Ovary (tissue), 7 donors: ENCODE measurements at regions not wholly inside any gene's neighbourhood (a gene's known extent, or its start where the extent isn't known, plus 50 kb on each side); places are given as distances from the start of the nearest gene placed in this dataset.

Experiments
- DNase-seq, 5 donors: peaks; one replicate each; pipeline ENCODE4 v3.0.0-alpha.2; 2019 to 2020
- H3K27ac ChIP-seq, 2 donors: fragments of 200-600 bp; one replicate each; pipeline versions ENCODE4 v1.5.1 to v1.8.0; 2019 to 2022
- H3K27me3 ChIP-seq: fragments of 200-600 bp; one replicate; pipeline ENCODE4 v1.8.0; 2022
- H3K36me3 ChIP-seq: fragments of 200-600 bp; sonication (generic); one replicate; pipeline ENCODE4 v1.5.1; 2019
- H3K4me1 ChIP-seq: one replicate; pipeline ENCODE4 v1.8.1; 2013; ENCODE audit warnings: mild to moderate bottlenecking, moderate library complexity; ENCODE audit not compliant: insufficient read depth
- H3K4me3 ChIP-seq: fragments of 200-600 bp; sonication (generic); one replicate; pipeline ENCODE4 v1.5.1; 2017
- H3K9me3 ChIP-seq, 2 donors: fragments of 200-600 bp in 1 of 2; sonication (generic) in 1 of 2; one replicate each; pipeline versions ENCODE4 v1.5.1 to v1.8.1; 2013 to 2019; ENCODE audit warnings: mild to moderate bottlenecking in 1 of 2, moderate library complexity in 1 of 2
- CTCF ChIP-seq, 3 donors: fragments of 450-650 bp in 2 of 3; fragments of 200-600 bp in 1 of 3; IDR thresholded peaks; one replicate each; pipeline versions ENCODE4 v1.5.1 to v1.8.0; 2016 to 2022; ENCODE audit warnings: antibody characterized with exemption in 3 of 3, mild to moderate bottlenecking in 1 of 3
- EP300 ChIP-seq: sonication (generic); formaldehyde crosslinking; IDR thresholded peaks from one replicate; pipeline ENCODE4 v1.6.1; 2017; ENCODE audit warnings: antibody characterized with exemption
- POLR2A ChIP-seq: fragments of 450-650 bp; IDR thresholded peaks from one replicate; pipeline ENCODE4 v1.6.1; 2017; ENCODE audit warnings: antibody characterized with exemption, mild to moderate bottlenecking, moderate library complexity
- WGBS, 3 donors: extraction: QIAGEN DNeasy Blood & Tissue Kit in 1 of 3; methylation state at CpG; one replicate each; pipeline versions ENCODE4 v1.1.5 to v1.1.7; 2013 to 2017; 5-methylcytosine and 5-hydroxymethylcytosine counted together
- intact Hi-C, 4 donors: fragments of 100-400 bp; cut with DNase I; formaldehyde crosslinking; loops; one replicate each; pipeline versions ENCODE4 v1.11.0 to v1.15.1; 2022 to 2023
- donor health status: DM: no; HTN: no; CAD: no; lungs with moderate emphysema.
- donor health status: DM: no; HTN: no; CAD: no.
- donor health status: Bipolar disorder and iron deficiency.
- donor health status: DM: no; HTN: no; CAD: no.
- donor health status: DM: yes; HTN: yes; CAD: no.

GRCh38 chr12:130086248-130086647, 76.0 kb upstream of the FZD10 start:
- TF ChIP-seq CTCF (IDR thresholded peaks at IDR 0.05) (no peak), EP300 (no peak), POLR2A (no peak)
- Histone ChIP-seq H3K27me3 (no peaks in the 10 kb centered on the region), H3K36me3 (no peaks in the 10 kb centered on the region), H3K4me3 (no peak overlapping the region), H3K27ac (no peak overlapping the region), H3K9me3 (no peaks in the 10 kb centered on the region), H3K4me1 (no peaks in the 10 kb centered on the region)
- 24 to 29% (median 28%) methylated on average over 11 of the region's 11 CpGs for WGBS, 3 donors
- DNase-seq, result no peak
- intact Hi-C loops, result no loop called here

DNA sequence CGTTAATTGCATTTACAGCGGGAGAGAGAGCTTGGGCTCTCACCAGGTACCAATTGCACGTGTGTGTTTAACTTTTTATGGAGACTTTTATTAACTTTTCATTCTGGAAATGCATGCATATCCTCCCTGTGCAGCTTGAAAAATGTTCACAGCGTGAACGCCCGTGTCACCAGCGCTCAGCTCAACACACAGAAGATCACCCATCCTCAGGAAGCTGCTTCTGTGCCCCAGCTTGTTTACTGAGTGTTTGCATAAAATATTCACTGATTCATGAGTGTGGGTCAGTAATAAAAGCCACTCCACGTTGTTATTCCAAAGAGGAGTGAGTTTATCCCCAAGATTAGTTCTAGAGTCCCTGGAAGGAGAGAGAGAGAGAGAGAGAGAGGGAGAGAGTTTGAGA, 75.5 kb upstream of the FZD10 start:
- Histone ChIP-seq H3K36me3 (no peaks in the 10 kb centered on the region), H3K27ac (no peak overlapping the region), H3K9me3 (no peaks in the 10 kb centered on the region), H3K4me1 (no peaks in the 10 kb centered on the region), H3K4me3 (no peak overlapping the region), H3K27me3 (no peaks in the 10 kb centered on the region)
- intact Hi-C loops, result no loop called here
- no peak for DNase-seq
- TF ChIP-seq POLR2A (no peak), CTCF (IDR thresholded peaks at IDR 0.05) (no peak), EP300 (no peak)
- 26 to 39% (median 36%) methylated on average over 8 of the region's 8 CpGs for WGBS, 3 donors

- WGBS, 3 donors, result 67 to 78% (median 74%) methylated on average over 11 of the region's 11 CpGs
- TF ChIP-seq POLR2A, result no peak
- TF ChIP-seq EP300, result no peak
- TF ChIP-seq CTCF (IDR thresholded peaks at IDR 0.05), result no peak
- H3K27ac ChIP-seq, result no peak overlapping the region
- no peak overlapping the region for H3K4me3 ChIP-seq
- no peaks in the 10 kb centered on the region for H3K36me3 ChIP-seq
- H3K4me1 ChIP-seq, result no peaks in the 10 kb centered on the region
- no peaks in the 10 kb centered on the region for H3K27me3 ChIP-seq
- no peak for DNase-seq
- intact Hi-C loops, result no loop called here
- H3K9me3 ChIP-seq, result no peaks in the 10 kb centered on the region
Measured at GRCh38 chr12:130087222-130087621, 75.0 kb upstream of the FZD10 start.

DNA sequence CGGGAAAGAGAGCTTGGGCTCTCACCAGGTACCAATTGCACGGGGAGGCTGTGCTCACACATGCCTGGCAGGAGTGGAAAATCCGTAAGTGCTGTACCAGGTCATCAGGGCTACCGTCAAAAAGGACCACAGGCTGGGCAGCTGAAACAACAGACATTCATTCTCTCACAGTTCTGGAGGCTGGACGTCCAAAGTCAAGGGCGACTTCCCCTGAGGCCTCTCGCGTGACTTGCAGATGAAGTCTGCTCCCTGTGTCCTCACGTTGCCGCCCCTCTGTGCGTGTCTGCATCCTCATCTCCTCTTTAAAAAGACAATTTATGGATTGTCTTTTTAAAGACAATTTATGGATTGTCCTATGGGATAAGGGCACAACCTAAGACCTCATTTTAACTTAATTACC, 73.8 kb upstream of the FZD10 start:
- 83 to 87% (median 84%) methylated on average over 11 of the region's 11 CpGs for WGBS, 3 donors
- no peaks in the 10 kb centered on the region for H3K4me1 ChIP-seq
- no peak overlapping the region for H3K27ac ChIP-seq
- DNase-seq, result no peak
- H3K27me3 ChIP-seq, result no peaks in the 10 kb centered on the region
- H3K4me3 ChIP-seq, result no peak overlapping the region
- intact Hi-C loops, result no loop called here
- no peaks in the 10 kb centered on the region for H3K9me3 ChIP-seq
- no peaks in the 10 kb centered on the region for H3K36me3 ChIP-seq
- TF ChIP-seq EP300 (no peak), POLR2A (no peak), CTCF (IDR thresholded peaks at IDR 0.05) (no peak)

- Histone ChIP-seq H3K9me3 (no peaks in the 10 kb centered on the region), H3K4me1 (no peaks in the 10 kb centered on the region), H3K27me3 (no peaks in the 10 kb centered on the region), H3K4me3 (no peak overlapping the region), H3K27ac (no peak overlapping the region), H3K36me3 (no peaks in the 10 kb centered on the region)
- intact Hi-C loops, result no loop called here
- WGBS, 3 donors, result 81 to 97% (median 96%) methylated on average over 2 of the region's 2 CpGs
- DNase-seq, result no peak
- no peak for TF ChIP-seq CTCF (IDR thresholded peaks at IDR 0.05)
- TF ChIP-seq EP300, result no peak
Measured at GRCh38 chr12:130090542-130090941, 71.7 kb upstream of the FZD10 start.
